ENCODE measurements at regions not wholly inside any gene's neighbourhood (a gene's known extent, or its start where the extent isn't known, plus 50 kb on each side); places are given as distances from the start of the nearest gene placed in this dataset.

- no peak overlapping the region for H3K4me3 ChIP-seq (ENCODE audit: low read depth, low read length)
- H2AFZ ChIP-seq (ENCODE audit: low read length, unreplicated experiment), result no peak overlapping the region
- no peaks in the 10 kb centered on the region for H3K36me3 ChIP-seq (ENCODE audit: insufficient read depth, low read length)
- H3K27ac ChIP-seq (ENCODE audit: low read depth, low read length), result no peak overlapping the region
- H3K4me1 ChIP-seq (ENCODE audit: control insufficient read depth, insufficient read depth, low read length, unreplicated experiment), result peaks cover 33% of the 10 kb centered on the region
- no peaks in the 10 kb centered on the region for H3K79me2 ChIP-seq (ENCODE audit: control insufficient read depth, insufficient read depth, low read length, unreplicated experiment)
- no peaks in the 10 kb centered on the region for H3K27me3 ChIP-seq (ENCODE audit: insufficient read depth, low read length)
Observed at GRCh38 chr2:182615036-182615435, 101.0 kb upstream of the DNAJC10 start.

GRCh38 chr2:182616471-182617393 lies 99.3 kb upstream of the DNAJC10 start:
- no peaks in the 10 kb centered on the region for H3K36me3 ChIP-seq (ENCODE audit: insufficient read depth, low read length)
- H3K79me2 ChIP-seq (ENCODE audit: control insufficient read depth, insufficient read depth, low read length, unreplicated experiment), result no peaks in the 10 kb centered on the region
- no peak overlapping the region for H3K4me3 ChIP-seq (ENCODE audit: low read depth, low read length)
- no peaks in the 10 kb centered on the region for H3K27me3 ChIP-seq (ENCODE audit: insufficient read depth, low read length)
- H3K27ac ChIP-seq (ENCODE audit: low read depth, low read length), result peak overlapping the region; percentile 71
- H2AFZ ChIP-seq (ENCODE audit: low read length, unreplicated experiment), result peak overlapping the region; percentile 31
- peaks cover 33% of the 10 kb centered on the region for H3K4me1 ChIP-seq (ENCODE audit: control insufficient read depth, insufficient read depth, low read length, unreplicated experiment)

- H2AFZ ChIP-seq (ENCODE audit: low read length, unreplicated experiment), result peak overlapping the region; percentile 39
- H3K4me3 ChIP-seq (ENCODE audit: low read depth, low read length), result no peak overlapping the region
- H3K27ac ChIP-seq (ENCODE audit: low read depth, low read length), result peak overlapping the region; percentile 47
- no peaks in the 10 kb centered on the region for H3K27me3 ChIP-seq (ENCODE audit: insufficient read depth, low read length)
- H3K79me2 ChIP-seq (ENCODE audit: control insufficient read depth, insufficient read depth, low read length, unreplicated experiment), result no peaks in the 10 kb centered on the region
- peaks cover 33% of the 10 kb centered on the region for H3K4me1 ChIP-seq (ENCODE audit: control insufficient read depth, insufficient read depth, low read length, unreplicated experiment)
- no peaks in the 10 kb centered on the region for H3K36me3 ChIP-seq (ENCODE audit: insufficient read depth, low read length)
Observed at GRCh38 chr2:182618672-182619079, 97.4 kb upstream of the DNAJC10 start.

GRCh38 chr2:182619276-182619675 lies 96.8 kb upstream of the DNAJC10 start:
- H2AFZ ChIP-seq (ENCODE audit: low read length, unreplicated experiment), result no peak overlapping the region
- no peak overlapping the region for H3K27ac ChIP-seq (ENCODE audit: low read depth, low read length)
- no peak overlapping the region for H3K4me3 ChIP-seq (ENCODE audit: low read depth, low read length)
- H3K4me1 ChIP-seq (ENCODE audit: control insufficient read depth, insufficient read depth, low read length, unreplicated experiment), result peaks cover 33% of the 10 kb centered on the region
- H3K79me2 ChIP-seq (ENCODE audit: control insufficient read depth, insufficient read depth, low read length, unreplicated experiment), result no peaks in the 10 kb centered on the region
- no peaks in the 10 kb centered on the region for H3K36me3 ChIP-seq (ENCODE audit: insufficient read depth, low read length)
- H3K27me3 ChIP-seq (ENCODE audit: insufficient read depth, low read length), result no peaks in the 10 kb centered on the region

- H3K27me3 ChIP-seq (ENCODE audit: insufficient read depth, low read length), result no peaks in the 10 kb centered on the region
- no peak overlapping the region for H3K27ac ChIP-seq (ENCODE audit: low read depth, low read length)
- peaks cover 27% of the 10 kb centered on the region for H3K4me1 ChIP-seq (ENCODE audit: control insufficient read depth, insufficient read depth, low read length, unreplicated experiment)
- no peaks in the 10 kb centered on the region for H3K79me2 ChIP-seq (ENCODE audit: control insufficient read depth, insufficient read depth, low read length, unreplicated experiment)
- no peak overlapping the region for H2AFZ ChIP-seq (ENCODE audit: low read length, unreplicated experiment)
- no peaks in the 10 kb centered on the region for H3K36me3 ChIP-seq (ENCODE audit: insufficient read depth, low read length)
- H3K4me3 ChIP-seq (ENCODE audit: low read depth, low read length), result no peak overlapping the region
Observed at GRCh38 chr2:182621191-182621590, 94.9 kb upstream of the DNAJC10 start.

- no peak overlapping the region for H3K4me3 ChIP-seq (ENCODE audit: low read depth, low read length)
- H2AFZ ChIP-seq (ENCODE audit: low read length, unreplicated experiment), result no peak overlapping the region
- H3K27me3 ChIP-seq (ENCODE audit: insufficient read depth, low read length), result no peaks in the 10 kb centered on the region
- H3K79me2 ChIP-seq (ENCODE audit: control insufficient read depth, insufficient read depth, low read length, unreplicated experiment), result no peaks in the 10 kb centered on the region
- peaks cover 21% of the 10 kb centered on the region for H3K4me1 ChIP-seq (ENCODE audit: control insufficient read depth, insufficient read depth, low read length, unreplicated experiment)
- no peaks in the 10 kb centered on the region for H3K36me3 ChIP-seq (ENCODE audit: insufficient read depth, low read length)
- H3K27ac ChIP-seq (ENCODE audit: low read depth, low read length), result no peak overlapping the region
Observed at GRCh38 chr2:182621810-182622209, 94.2 kb upstream of the DNAJC10 start.

GRCh38 chr2:182622231-182622630 lies 93.8 kb upstream of the DNAJC10 start:
- Histone ChIP-seq H3K4me3 (ENCODE audit: low read depth, low read length) (no peak overlapping the region), H3K27ac (ENCODE audit: low read depth, low read length) (no peak overlapping the region), H3K27me3 (ENCODE audit: insufficient read depth, low read length) (no peaks in the 10 kb centered on the region), H3K4me1 (ENCODE audit: control insufficient read depth, insufficient read depth, low read length, unreplicated experiment) (peaks cover 17% of the 10 kb centered on the region), H2AFZ (ENCODE audit: low read length, unreplicated experiment) (no peak overlapping the region), H3K79me2 (ENCODE audit: control insufficient read depth, insufficient read depth, low read length, unreplicated experiment) (no peaks in the 10 kb centered on the region), H3K36me3 (ENCODE audit: insufficient read depth, low read length) (no peaks in the 10 kb centered on the region)

GRCh38 chr2:182625814-182626213 lies 90.2 kb upstream of the DNAJC10 start:
- H3K27me3 ChIP-seq (ENCODE audit: insufficient read depth, low read length), result no peaks in the 10 kb centered on the region
- H2AFZ ChIP-seq (ENCODE audit: low read length, unreplicated experiment), result no peak overlapping the region
- H3K27ac ChIP-seq (ENCODE audit: low read depth, low read length), result no peak overlapping the region
- no peaks in the 10 kb centered on the region for H3K79me2 ChIP-seq (ENCODE audit: control insufficient read depth, insufficient read depth, low read length, unreplicated experiment)
- H3K4me3 ChIP-seq (ENCODE audit: low read depth, low read length), result no peak overlapping the region
- H3K4me1 ChIP-seq (ENCODE audit: control insufficient read depth, insufficient read depth, low read length, unreplicated experiment), result no peaks in the 10 kb centered on the region
- H3K36me3 ChIP-seq (ENCODE audit: insufficient read depth, low read length), result no peaks in the 10 kb centered on the region

- Histone ChIP-seq H3K4me1 (ENCODE audit: control insufficient read depth, insufficient read depth, low read length, unreplicated experiment) (no peaks in the 10 kb centered on the region), H3K79me2 (ENCODE audit: control insufficient read depth, insufficient read depth, low read length, unreplicated experiment) (no peaks in the 10 kb centered on the region), H3K27ac (ENCODE audit: low read depth, low read length) (no peak overlapping the region), H2AFZ (ENCODE audit: low read length, unreplicated experiment) (no peak overlapping the region), H3K4me3 (ENCODE audit: low read depth, low read length) (no peak overlapping the region), H3K27me3 (ENCODE audit: insufficient read depth, low read length) (no peaks in the 10 kb centered on the region), H3K36me3 (ENCODE audit: insufficient read depth, low read length) (no peaks in the 10 kb centered on the region)
Observed at GRCh38 chr2:182628916-182629315, 87.1 kb upstream of the DNAJC10 start.

- Histone ChIP-seq H3K27me3 (ENCODE audit: insufficient read depth, low read length) (no peaks in the 10 kb centered on the region), H3K27ac (ENCODE audit: low read depth, low read length) (no peak overlapping the region), H3K4me3 (ENCODE audit: low read depth, low read length) (no peak overlapping the region), H3K4me1 (ENCODE audit: control insufficient read depth, insufficient read depth, low read length, unreplicated experiment) (no peaks in the 10 kb centered on the region), H3K79me2 (ENCODE audit: control insufficient read depth, insufficient read depth, low read length, unreplicated experiment) (no peaks in the 10 kb centered on the region), H3K36me3 (ENCODE audit: insufficient read depth, low read length) (no peaks in the 10 kb centered on the region), H2AFZ (ENCODE audit: low read length, unreplicated experiment) (no peak overlapping the region)
Observed at GRCh38 chr2:182630207-182630606, 85.8 kb upstream of the DNAJC10 start.

GRCh38 chr2:182631299-182631698 lies 84.8 kb upstream of the DNAJC10 start:
- H3K36me3 ChIP-seq (ENCODE audit: insufficient read depth, low read length), result no peaks in the 10 kb centered on the region
- H3K4me1 ChIP-seq (ENCODE audit: control insufficient read depth, insufficient read depth, low read length, unreplicated experiment), result no peaks in the 10 kb centered on the region
- H2AFZ ChIP-seq (ENCODE audit: low read length, unreplicated experiment), result no peak overlapping the region

More at GRCh38 chr2:182631299-182631698, 84.8 kb upstream of the DNAJC10 start:
- Histone ChIP-seq H3K27ac (ENCODE audit: low read depth, low read length) (no peak overlapping the region), H3K27me3 (ENCODE audit: insufficient read depth, low read length) (no peaks in the 10 kb centered on the region), H3K79me2 (ENCODE audit: control insufficient read depth, insufficient read depth, low read length, unreplicated experiment) (no peaks in the 10 kb centered on the region), H3K4me3 (ENCODE audit: low read depth, low read length) (no peak overlapping the region)
